RPMI7951 (cell line): ENCODE measurements at regions not wholly inside any gene's neighbourhood (a gene's known extent, or its start where the extent isn't known, plus 50 kb on each side); places are given as distances from the start of the nearest gene placed in this dataset.
"Not testable (repeated sequence)": the region's sequence is repeated elsewhere in the genome, so short reads cannot be mapped to it uniquely, and the experiment has no call there.

Source experiments
- DNase-seq: peaks from one replicate; pipeline ENCODE4 v3.0.0-alpha.2; 2012; ENCODE audit warnings: low read depth

DNA sequence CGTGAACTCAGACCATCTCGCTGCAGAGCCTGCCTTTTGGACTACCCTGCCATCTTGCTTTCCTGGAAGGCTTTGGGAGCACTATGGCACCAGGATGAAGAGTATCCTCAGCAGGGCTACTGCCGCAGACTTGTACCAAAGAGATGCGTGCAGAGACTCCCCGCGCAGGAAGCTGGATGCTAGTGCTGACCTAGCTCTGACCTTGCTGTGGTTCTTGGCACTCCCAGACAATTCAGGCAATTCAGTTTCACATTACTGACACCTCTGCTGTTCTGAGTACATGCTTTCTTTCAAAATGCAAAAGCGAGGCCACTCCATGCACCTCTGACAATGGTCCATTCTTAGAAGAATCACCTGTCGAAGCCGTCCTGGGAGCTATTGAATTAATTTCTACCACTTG lies 251.5 kb upstream of the MEX3C start:
- no peak for DNase-seq

DNA sequence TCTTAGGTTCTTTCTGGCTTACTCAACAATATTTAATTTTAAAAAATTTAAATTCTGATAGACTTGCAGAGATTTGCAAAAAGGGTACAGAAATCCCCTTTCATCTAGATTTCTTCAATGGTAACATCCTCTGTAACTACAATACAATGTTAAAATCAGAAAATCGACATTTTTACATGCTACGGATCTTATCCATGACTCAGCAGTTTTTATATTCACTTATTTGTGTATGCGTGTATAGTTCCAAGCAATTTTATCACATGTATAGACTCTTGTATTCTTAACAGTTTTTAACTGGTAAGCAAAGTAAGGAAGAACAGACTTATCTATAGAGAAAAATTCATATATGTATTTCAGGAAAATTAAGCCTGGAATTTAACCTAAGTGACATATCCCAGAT lies 256.1 kb upstream of the MEX3C start:
- no peak for DNase-seq

DNA sequence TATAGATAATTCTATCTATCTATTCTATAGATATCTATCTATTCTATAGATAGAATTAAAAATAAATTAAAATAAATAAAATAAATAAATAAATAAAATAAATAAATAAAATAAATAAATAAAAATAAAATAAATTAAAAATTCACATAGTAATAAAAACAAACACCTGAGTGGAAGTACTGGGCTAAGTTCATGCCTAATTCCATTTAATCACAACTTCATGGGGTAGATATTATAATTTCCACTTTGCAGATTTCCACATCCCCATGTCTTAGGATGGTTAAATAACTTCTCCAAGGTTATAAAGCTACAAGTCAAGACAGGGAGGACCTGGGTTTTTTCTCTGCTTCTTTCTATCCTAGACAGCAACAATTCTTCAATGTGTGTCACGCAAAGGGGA lies 261.4 kb upstream of the MEX3C start:
- DNase-seq: no peak

DNA sequence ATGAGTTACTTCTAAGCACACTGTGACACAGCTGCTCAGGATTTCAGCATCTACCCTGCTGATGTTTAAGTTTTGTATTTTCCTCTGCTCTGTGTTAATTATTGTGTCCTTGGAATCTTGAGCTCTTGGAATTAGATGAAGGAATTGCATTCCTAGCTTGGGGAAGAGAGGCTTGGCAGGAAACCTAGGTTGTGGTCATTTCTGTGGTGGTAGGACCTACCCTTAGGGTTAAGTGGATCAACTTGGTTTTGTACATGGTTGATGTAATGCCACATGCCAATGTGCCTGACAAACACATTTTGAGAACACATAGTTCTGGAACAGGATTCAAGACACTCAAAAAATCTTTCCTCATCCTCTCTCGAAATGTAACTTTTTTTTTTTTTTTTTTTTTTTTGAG lies 264.5 kb upstream of the MEX3C start:
- peak; percentile 3 for DNase-seq

DNA sequence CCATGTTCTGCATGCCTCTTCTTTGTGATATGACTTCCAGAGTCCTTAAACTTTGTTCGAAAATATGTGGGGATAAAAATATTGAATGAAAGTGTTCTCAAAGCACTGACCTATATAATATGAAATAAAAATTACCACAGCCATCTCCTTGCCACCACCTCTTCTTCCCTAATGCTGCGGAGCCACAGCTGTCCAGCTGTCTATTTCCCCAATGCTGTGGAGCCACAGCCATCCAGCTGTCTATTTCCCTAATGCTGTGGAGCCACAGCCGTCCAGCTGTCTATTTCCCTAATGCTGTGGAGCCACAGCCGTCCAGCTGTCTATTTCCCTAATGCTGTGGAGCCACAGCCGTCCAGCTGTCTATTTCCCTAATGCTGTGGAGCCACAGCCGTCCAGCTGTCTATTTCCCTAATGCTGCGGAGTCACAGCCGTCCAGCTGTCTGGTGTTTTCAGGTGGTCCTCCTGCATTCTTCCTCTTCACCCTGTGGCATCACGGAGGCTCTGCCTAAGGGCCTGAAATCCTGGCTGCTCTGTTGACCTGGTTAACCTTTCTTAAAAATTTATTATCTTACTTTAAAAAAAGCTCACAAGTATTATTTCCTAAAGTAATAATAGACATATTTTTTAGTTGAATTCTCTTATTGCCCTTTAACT lies 266.1 kb upstream of the MEX3C start:
- no peak for DNase-seq

DNA sequence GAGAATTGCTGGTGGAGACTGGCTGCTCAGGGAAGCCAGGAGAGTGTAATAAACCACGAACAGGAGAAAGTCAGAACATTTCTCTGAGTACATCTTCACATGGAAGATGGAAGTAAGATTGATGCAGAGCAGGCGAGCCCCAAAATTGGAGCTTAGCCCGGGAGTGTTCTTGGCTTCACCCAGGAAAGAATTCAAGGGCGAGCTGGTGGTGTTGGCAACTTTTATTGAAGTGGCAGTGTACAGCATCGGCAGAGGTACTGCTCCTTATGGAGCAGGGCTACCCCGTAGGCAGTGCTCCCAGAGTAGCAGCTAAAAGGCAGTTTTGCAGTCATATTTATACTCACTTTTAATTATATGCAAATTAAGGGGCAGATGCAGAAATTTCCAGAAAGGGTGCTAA lies 281.4 kb upstream of the MEX3C start:
- DNase-seq: no peak

DNA sequence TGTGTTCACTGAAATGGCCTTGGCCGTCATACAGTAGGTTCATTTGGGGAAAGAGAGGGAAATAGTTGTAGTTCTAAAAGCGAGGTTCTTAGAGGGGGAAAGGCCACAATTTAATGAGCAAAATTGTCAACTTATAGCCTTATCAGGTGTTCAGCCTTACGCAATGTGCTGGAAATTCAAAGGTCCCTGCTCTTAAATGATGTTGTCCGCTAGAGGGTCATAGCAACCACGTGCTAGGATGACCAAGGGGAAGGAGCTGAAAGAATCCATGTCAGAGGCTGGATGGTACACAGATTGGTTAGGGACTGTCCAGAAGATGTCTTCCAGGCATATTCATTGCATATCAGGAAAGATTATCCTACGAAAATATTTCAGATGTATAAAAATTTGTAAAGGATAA lies 282.3 kb upstream of the MEX3C start:
- DNase-seq: no peak

DNA sequence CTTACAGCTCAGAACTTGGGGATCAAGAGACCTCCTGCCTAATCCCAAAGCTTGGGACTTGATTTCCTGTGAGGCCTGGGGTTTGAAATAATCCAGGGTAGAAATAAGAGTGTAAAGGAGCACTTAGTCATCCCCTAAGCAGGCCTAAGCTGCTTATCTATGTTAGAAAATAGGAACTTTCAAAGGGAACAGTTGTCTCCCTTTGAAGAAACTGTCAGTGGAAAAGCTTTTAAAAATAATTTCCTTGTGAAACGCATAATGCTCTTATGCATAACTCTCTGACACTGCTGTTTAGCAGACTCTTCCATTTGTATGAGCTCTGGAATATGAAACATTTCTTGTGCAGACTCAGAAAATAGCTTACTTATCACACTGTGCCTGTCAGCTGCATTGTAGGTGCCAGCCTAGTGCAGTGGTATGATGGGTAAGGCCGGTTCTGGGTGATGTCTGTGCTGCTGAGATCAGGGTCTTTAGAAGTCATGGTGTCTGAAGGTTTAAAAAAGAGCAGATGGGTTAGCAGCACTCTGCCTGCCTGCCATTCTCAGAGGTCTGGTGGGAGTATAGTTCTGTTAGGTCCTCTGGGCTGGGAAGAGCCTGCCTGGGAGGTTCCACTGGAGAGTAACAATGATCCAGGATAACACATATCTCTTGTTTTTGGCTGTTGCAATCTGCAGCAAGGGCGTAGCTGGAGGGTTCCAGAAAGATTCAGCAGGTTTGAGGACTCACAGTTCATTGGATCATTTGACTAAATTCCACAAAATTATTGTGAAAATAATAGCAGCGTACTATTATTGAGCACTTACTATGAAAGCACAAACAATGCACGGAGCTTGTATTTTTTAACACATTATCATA lies 283.2 kb upstream of the MEX3C start:
- no peak for DNase-seq

DNA sequence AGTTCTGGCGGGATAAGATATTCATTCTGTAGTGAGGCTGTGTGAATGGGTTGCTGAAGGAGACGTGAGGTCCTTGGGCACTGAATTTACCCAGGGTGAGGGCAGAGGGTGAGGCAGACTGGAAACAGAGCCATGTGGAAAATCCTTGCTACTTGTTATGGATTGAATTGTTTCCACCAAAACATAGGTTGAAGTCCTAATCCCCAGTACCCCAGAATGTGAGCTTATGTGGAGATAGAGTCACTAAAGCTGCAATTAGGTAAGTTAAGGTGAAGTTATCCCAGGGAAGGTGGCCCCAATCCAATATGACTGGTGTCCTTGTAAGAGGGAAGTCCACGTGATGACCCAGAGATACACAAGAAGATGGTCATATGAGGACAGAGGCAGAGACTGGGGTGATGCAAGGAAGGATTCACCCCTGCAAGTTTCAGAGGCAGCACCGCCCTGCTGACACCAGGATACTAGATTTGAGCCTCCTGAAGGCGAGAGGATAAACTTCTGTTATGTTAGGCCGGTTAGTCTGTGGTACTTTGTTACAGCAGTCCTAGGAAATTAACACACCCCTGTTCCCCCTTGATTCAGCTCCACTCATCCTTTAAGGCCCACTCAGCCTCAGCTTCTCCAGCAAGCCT lies 289.4 kb upstream of the MEX3C start:
- DNase-seq: no peak

DNA sequence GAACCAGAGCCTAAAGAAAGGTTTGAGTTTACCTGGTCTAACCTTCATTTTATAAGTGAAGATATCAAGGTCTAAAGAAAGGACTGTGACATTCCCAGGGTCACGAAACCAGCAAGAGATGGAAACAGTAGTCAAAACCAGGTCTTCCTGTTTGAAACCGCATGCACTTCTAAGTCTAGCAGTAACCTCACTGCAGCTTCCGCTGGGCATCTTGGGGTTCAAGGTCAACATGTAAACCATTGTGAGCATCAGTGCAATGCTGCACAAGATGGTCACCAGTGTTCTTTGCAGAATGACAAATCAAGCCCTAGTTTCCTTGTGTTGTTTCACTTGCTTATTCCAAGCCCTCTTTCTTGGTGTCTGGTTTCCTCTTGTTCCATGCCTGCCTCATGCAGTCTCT lies 292.9 kb upstream of the MEX3C start:
- no peak for DNase-seq

DNA sequence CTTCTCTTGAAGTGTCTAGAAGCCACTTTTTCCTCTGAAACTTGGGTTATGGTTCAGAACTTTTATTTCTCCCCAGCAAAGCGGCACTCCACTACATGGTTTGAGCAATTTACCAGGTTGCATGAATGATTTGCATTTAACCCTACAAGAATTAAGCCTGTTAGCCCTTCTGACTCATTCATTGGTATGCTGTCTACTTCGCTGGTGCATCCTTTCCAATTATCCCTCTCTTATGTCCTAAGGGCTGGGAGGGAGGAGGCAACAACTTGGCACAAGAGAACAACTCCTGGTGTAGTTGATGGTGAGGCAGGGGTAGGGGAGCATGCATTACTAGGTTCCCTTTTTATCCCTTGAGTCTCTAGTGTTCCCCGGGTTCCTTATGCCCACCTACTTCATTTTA lies 293.4 kb upstream of the MEX3C start:
- peak; percentile 7 for DNase-seq

DNA sequence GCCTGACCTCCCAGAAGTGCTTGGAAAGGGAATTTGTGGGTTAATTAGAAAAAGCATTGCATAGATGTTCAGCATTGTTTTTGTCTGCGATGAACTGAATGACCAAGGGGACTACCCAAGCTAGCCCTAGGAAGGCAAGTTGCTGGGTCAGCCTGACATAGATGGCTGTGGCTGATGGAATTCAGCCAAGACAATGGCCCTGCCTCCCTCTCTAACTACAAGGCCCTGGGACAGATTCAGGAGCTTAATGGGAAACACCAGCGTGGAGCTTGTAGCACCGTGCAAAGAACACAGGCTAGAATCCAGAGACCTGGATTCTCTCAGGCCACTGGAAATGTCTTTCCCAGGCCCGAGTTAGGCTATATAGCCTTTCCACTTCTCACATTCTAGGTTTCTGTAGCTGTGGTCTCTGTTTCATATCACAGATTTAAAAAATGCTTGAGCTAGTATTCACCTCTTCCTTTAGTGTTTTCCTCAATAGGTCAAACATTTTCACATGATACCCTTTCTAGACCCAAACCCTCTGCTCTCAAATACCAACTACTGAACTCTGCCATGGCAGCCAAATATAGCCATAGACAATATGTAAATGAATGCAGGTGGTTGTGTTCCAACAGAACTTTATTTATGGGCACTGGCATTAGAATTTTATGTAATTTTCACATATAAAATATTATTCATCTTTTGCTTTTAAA lies 294.3 kb upstream of the MEX3C start:
- DNase-seq: no peak

DNA sequence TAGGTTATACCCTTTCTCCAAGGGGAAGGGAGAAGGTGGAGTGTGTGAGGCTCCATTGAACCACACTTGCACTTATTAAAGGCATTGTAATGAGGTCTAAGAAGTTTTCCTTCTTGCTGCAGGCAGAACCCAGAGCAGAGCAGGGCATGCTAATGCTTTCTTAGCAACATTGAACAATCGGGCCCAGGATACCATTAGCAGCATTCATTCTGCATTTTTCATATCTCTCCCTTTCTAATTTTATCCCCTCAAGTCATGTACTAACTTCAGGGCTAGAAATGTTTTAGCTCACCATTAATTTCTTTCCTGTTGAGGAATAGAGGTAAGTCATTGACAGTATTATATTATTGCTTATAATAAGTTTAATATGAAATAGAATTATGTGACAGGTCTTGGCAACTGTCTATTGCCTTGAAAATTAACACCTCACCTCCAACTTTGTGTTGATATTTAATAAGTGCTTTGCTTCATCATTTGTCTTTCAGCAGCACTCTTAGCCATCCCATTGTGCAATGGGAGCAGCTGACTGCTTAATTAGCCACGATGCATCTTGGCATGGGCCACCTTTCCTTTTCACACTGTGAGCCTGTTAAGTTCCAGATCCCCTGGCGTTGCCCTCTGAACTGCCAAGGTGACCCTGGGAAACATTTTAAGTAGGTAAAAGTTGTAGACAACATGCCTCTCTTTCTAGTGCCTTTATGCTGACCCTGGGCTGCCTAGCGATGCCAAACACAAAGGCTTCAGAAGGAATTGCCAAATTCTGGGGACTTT lies 300.8 kb upstream of the MEX3C start:
- no peak for DNase-seq

DNA sequence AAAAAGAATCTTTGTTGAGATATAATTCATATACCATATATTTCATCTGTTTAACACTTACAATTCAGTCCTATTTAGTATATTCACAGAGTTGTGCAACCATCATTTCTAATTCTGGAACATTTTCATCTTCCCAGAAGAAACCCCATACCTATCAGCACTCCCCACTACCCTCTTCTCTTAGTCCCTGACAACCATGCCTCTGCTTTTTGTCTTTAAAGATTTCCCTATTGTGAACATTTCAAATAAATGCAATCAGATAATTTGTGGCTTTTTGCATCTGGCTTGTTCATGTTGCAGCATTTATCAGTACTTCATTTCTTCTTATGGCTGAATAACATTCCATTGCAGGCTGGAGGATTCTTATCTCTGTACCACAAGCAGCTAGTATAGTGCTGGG lies 305.9 kb upstream of the MEX3C start:
- DNase-seq: no peak

DNA sequence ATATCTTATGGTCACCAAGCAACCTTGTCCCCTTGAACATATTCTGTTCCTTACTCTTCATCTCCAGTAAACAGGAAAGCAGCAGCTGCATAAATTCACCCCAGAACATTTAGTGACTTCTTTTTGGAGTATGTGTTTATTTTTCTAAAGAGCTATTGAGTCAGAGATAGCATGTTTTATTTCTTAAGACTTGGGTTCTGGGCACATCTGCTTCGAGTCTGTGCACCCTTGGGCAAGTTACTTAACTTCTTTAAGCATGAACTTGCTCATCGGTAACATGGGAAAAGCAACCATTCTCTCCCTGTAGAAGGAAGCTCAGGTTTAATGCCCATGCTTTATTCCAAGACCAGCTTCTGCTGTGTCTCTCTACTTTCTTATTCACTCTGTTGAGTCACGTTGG lies 309.3 kb upstream of the MEX3C start:
- no peak for DNase-seq

DNA sequence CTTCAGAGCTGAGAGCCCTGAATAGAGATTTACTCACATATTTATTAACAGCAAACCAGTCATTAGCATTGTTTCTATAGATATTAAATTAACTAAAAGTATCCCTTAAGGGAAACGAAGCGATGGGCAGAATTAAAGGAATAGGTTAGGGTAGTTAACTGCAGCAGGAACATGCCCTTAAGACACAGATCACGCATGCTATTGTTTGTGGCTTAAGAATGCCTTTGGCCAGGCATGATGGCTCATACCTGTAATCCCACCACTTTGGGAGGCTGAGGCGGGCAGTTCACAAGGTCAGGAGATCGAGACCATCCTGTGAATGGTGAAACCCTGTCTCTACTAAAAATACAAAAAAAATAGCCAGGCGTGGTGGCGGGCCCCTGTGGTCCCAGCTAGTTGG lies 310.9 kb upstream of the MEX3C start:
- DNase-seq: not testable (repeated sequence)

DNA sequence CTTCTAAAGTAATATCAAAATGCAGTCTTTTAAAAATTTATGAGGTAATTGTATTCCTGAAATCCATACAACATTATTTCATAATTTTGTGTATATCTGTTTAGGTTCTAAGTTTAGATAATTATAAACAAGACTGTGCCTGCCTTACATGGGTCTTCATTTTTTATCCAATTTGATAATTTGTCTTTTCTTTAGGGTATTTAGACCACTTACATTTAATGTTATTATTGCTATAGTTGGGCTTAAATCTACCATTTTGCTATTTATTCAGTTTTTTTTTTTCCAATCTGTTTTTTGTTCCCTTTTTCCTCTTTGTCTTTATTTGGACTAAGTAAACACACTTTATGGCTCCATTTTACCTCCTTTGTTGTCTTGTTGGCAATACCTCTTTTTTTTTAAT lies 312.5 kb upstream of the MEX3C start:
- DNase-seq: no peak

DNA sequence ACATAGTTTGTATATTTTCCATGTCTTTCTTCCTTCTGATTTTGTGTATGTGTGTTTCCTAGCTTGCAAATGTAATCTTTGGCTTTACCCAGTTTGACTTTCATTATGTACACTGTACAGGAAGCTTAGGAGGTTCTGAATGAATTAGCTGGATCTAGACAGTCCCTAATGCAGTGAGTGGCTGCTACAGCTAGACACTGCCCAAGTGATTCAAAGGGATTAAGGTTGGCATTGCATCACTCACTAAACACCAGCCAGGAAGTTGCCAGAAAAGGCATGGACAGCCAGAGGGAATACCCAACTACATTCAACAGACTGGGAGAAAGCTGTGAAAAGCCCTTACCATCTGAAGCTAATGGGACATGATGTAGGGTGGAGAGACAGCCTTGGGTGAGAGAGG lies 316.0 kb upstream of the MEX3C start:
- no peak for DNase-seq

DNA sequence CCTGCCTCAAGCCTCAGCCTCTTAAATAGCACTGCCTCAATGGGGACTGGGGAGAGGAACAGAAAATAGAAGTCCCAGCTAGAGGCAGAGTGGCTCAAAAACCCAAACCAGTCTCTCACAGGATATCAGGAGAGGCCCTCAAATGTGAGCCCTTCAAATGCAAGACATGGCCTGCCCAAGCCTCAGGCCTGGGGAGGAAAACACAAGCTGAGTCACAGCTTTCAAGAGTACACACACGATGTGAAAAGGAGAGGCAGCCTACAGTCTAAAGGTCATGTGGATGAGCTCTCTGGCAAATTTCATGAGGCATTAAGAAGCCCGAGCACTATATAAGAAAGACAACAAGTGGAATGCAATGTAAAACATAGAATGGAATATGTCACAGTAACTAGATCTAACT lies 316.6 kb upstream of the MEX3C start:
- DNase-seq: no peak

DNA sequence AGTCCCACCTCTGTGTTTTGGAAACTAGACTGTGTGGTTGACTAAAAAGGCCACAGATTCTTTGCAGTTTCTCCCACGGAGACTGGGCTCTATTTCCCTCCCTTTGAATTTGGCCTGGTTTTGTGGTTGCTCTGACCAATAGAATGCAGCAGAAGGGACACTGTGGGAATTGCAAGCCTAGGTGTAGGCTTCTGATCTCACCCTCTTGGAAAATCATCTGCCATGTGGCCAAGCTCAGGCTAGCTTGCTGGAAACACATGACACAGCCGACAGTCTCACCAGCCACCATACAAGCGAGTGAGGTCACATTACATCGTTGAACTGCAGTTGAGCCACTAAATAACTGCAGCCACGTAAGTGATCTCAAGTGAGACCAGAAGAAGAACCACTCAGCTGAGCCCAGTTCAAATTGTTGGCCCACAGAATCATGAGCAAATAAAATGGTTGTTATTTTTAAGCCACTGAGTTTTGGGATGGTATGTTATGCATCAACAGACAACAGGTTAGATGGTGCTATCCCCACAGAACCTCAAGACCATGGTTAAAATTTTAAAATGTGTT lies 319.1 kb upstream of the MEX3C start:
- DNase-seq: no peak

DNA sequence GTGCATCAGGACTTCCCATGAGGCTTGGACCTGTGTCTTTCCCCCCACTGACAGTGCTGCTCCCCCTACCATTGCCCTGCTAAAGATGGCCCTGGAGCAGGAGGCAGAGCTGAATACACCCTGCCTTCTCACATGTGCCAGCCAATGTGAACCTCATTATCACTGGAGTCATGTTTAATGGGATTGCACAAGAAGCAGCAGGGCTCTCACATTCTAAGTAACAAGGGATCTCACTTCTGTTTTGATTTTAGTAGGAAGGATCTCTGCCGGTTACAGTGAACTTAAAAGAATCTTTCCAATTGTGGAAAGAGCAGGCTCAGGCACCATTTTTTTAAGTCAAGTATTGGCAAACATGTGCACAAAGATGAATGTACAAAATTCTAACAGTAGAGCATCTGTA lies 322.1 kb upstream of the MEX3C start:
- DNase-seq: no peak
